Hepatocyte (in vitro differentiated cells): ENCODE measurements at regions not wholly inside any gene's neighbourhood (a gene's known extent, or its start where the extent isn't known, plus 50 kb on each side); places are given as distances from the start of the nearest gene placed in this dataset.

Experiments
- DNase-seq: peaks from one replicate; pipeline ENCODE4 v3.0.0-alpha.2; 2016; ENCODE audit warnings: low spot score
- H2AFZ ChIP-seq: fragments of 200-600 bp; sonication (generic); 2 replicates; pipeline ENCODE4 v1.6.0; 2016; ENCODE audit warnings: antibody characterized with exemption, mild to moderate bottlenecking
- H3K27ac ChIP-seq: fragments of 200-600 bp; sonication (generic); 2 replicates; pipeline ENCODE4 v1.5.1; 2016; ENCODE audit warnings: mild to moderate bottlenecking
- H3K27me3 ChIP-seq: fragments of 200-600 bp; sonication (generic); 2 replicates; pipeline ENCODE4 v1.6.1; 2016
- H3K36me3 ChIP-seq: fragments of 200-600 bp; sonication (generic); replicated peaks from 2 replicates; pipeline ENCODE4 v1.5.1; 2016; ENCODE audit warnings: low read depth; ENCODE audit not compliant: insufficient read depth
- H3K4me1 ChIP-seq: fragments of 200-600 bp; sonication (generic); 2 replicates; pipeline ENCODE4 v1.5.1; 2016; ENCODE audit warnings: mild to moderate bottlenecking, moderate library complexity; ENCODE audit not compliant: insufficient read depth
- H3K4me2 ChIP-seq: fragments of 200-600 bp; sonication (generic); 2 replicates; pipeline ENCODE4 v1.6.0; 2016
- H3K4me3 ChIP-seq: fragments of 200-600 bp; sonication (generic); 2 replicates; pipeline ENCODE4 v1.5.1; 2016; ENCODE audit warnings: mild to moderate bottlenecking
- H3K79me2 ChIP-seq: fragments of 200-600 bp; sonication (generic); 2 replicates; pipeline ENCODE4 v1.6.0; 2017; ENCODE audit warnings: mild to moderate bottlenecking
- H3K9me2 ChIP-seq: fragments of 200-600 bp; sonication (generic); replicated peaks from 2 replicates; pipeline ENCODE4 v1.6.0; 2017; ENCODE audit warnings: mild to moderate bottlenecking; ENCODE audit not compliant: insufficient read depth
- H3K9me3 ChIP-seq: fragments of 200-600 bp; sonication (generic); 2 replicates; pipeline ENCODE4 v1.5.1; 2016; ENCODE audit warnings: low read depth, mild to moderate bottlenecking
- H4K20me1 ChIP-seq: fragments of 200-600 bp; sonication (generic); 2 replicates; pipeline ENCODE4 v1.6.0; 2016; ENCODE audit warnings: mild to moderate bottlenecking; ENCODE audit not compliant: insufficient read depth, poor library complexity, severe bottlenecking
- CTCF ChIP-seq: fragments of 200-600 bp; sonication (generic); IDR thresholded peaks from 2 replicates; pipeline ENCODE4 v1.5.1; 2016; ENCODE audit warnings: antibody characterized with exemption, mild to moderate bottlenecking; ENCODE audit not compliant: poor library complexity
- EZH2 ChIP-seq: fragments of 200-600 bp; sonication (generic); IDR thresholded peaks from 2 replicates; pipeline ENCODE4 v1.6.1; 2016; ENCODE audit warnings: antibody characterized with exemption, mild to moderate bottlenecking, borderline replicate concordance
- EZH2phosphoT487 ChIP-seq: fragments of 200-600 bp; sonication (generic); IDR thresholded peaks from one replicate; pipeline ENCODE4 v1.6.1; 2018; ENCODE audit warnings: antibody characterized with exemption, mild to moderate bottlenecking, low read depth, moderate library complexity; ENCODE audit not compliant: unreplicated experiment, severe bottlenecking
- WGBS: methylation state at CpG from one replicate; pipeline ENCODE4 v1.1.6; 2016; ENCODE audit warnings: low lambda C conversion rate; ENCODE audit errors: missing lambda C conversion rate; 5-methylcytosine and 5-hydroxymethylcytosine counted together

- Histone ChIP-seq H3K27me3 (no peaks in the 10 kb centered on the region), H3K4me3 (no peak overlapping the region), H3K79me2 (no peaks in the 10 kb centered on the region), H2AFZ (no peak overlapping the region), H4K20me1 (no peaks in the 10 kb centered on the region), H3K36me3 (no peaks in the 10 kb centered on the region), H3K9me3 (peaks cover 6% of the 10 kb centered on the region), H3K27ac (no peak overlapping the region), H3K4me2 (no peak overlapping the region), H3K4me1 (no peaks in the 10 kb centered on the region), H3K9me2 (no peaks in the 10 kb centered on the region)
- 54% methylated on average over 1 of the region's 1 CpG for whole genome bisulfite sequencing
- no peak for TF ChIP-seq EZH2phosphoT487
- TF ChIP-seq CTCF: no peak
- TF ChIP-seq EZH2: no peak
- DNase-seq: no peak
Observed at GRCh38 chr11:37394236-37394870, 796.3 kb upstream of the RAG2 start.

- no peaks in the 10 kb centered on the region for H3K36me3 ChIP-seq
- DNase-seq: no peak
- H3K4me1 ChIP-seq: no peaks in the 10 kb centered on the region
- H3K4me2 ChIP-seq: no peak overlapping the region
- H3K4me3 ChIP-seq: no peak overlapping the region
- H3K79me2 ChIP-seq: no peaks in the 10 kb centered on the region
- H3K27me3 ChIP-seq: no peaks in the 10 kb centered on the region
- TF ChIP-seq EZH2 (no peak), CTCF (no peak), EZH2phosphoT487 (no peak)
- 89% methylated on average over 1 of the region's 1 CpG for WGBS
- no peaks in the 10 kb centered on the region for H4K20me1 ChIP-seq
- H3K27ac ChIP-seq: no peak overlapping the region
- peaks cover 6% of the 10 kb centered on the region for H3K9me3 ChIP-seq
- no peaks in the 10 kb centered on the region for H3K9me2 ChIP-seq
- H2AFZ ChIP-seq: no peak overlapping the region
Observed at GRCh38 chr11:37391615-37392014, 793.6 kb upstream of the RAG2 start.

- Histone ChIP-seq H3K79me2 (no peaks in the 10 kb centered on the region), H2AFZ (no peak overlapping the region), H3K9me3 (peaks cover 6% of the 10 kb centered on the region), H3K27me3 (no peaks in the 10 kb centered on the region), H3K27ac (no peak overlapping the region), H3K4me3 (no peak overlapping the region), H3K4me2 (no peak overlapping the region), H3K9me2 (no peaks in the 10 kb centered on the region), H3K4me1 (no peaks in the 10 kb centered on the region), H4K20me1 (no peaks in the 10 kb centered on the region), H3K36me3 (no peaks in the 10 kb centered on the region)
- 65% methylated on average over 5 of the region's 5 CpGs for WGBS
- DNase-seq: no peak
- TF ChIP-seq EZH2phosphoT487 (no peak), CTCF (no peak), EZH2 (no peak)
Observed at GRCh38 chr11:37390576-37391083, 792.6 kb upstream of the RAG2 start.
